ENCODE measurements at regions not wholly inside any gene's neighbourhood (a gene's known extent, or its start where the extent isn't known, plus 50 kb on each side); places are given as distances from the start of the nearest gene placed in this dataset.

GRCh38 chr10:4022473-4022872, 237.5 kb upstream of the KLF6 start:
- no peak for TF ChIP-seq CTCF (IDR thresholded peaks at IDR 0.05)
- no peak overlapping the region for H3K4me3 ChIP-seq (ENCODE audit: low read depth in 1 of 2, low read length in 1 of 2)
- no peaks in the 10 kb centered on the region for H3K4me1 ChIP-seq (ENCODE audit: control insufficient read depth in 1 of 2, insufficient read depth in 1 of 2, low read depth in 1 of 2, low read length in 1 of 2)
- H3K36me3 ChIP-seq: no peaks in the 10 kb centered on the region
- H3K9me3 ChIP-seq: no peaks in the 10 kb centered on the region
- no peaks in the 10 kb centered on the region for H3K27me3 ChIP-seq
- no peak overlapping the region for H3K27ac ChIP-seq

DNA sequence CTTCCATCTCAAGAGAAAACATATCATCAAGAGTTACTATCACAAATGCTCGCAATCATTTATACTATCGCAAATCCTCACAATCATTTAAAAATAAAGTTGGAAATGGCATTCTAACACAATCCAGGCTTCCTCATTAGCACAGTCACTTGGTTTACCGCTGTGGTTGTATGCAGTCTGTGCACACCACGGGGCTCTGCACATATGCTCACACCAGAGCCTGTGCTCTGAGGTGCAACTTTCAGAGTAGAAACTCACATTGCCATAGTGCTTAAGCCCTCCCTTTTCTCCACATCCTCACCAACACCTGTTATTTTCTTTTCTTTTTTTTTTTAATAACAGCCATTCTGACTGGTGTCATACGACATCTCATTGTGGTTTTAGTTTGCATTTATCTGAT, 235.6 kb upstream of the KLF6 start:
- H3K27me3 ChIP-seq: no peaks in the 10 kb centered on the region
- H3K36me3 ChIP-seq: no peaks in the 10 kb centered on the region
- no peak for TF ChIP-seq CTCF (IDR thresholded peaks at IDR 0.05)
- H3K9me3 ChIP-seq: no peaks in the 10 kb centered on the region
- no peaks in the 10 kb centered on the region for H3K4me1 ChIP-seq (ENCODE audit: control insufficient read depth in 1 of 2, insufficient read depth in 1 of 2, low read depth in 1 of 2, low read length in 1 of 2)
- H3K4me3 ChIP-seq (ENCODE audit: low read depth in 1 of 2, low read length in 1 of 2): no peak overlapping the region
- H3K27ac ChIP-seq: no peak overlapping the region

GRCh38 chr10:4018054-4018511, 233.1 kb upstream of the KLF6 start:
- Histone ChIP-seq H3K9me3 (no peaks in the 10 kb centered on the region), H3K27me3 (no peaks in the 10 kb centered on the region), H3K4me3 (ENCODE audit: low read depth in 1 of 2, low read length in 1 of 2) (no peak overlapping the region), H3K4me1 (ENCODE audit: control insufficient read depth in 1 of 2, insufficient read depth in 1 of 2, low read depth in 1 of 2, low read length in 1 of 2) (no peaks in the 10 kb centered on the region), H3K36me3 (no peaks in the 10 kb centered on the region), H3K27ac (no peak overlapping the region)
- no peak for TF ChIP-seq CTCF (IDR thresholded peaks at IDR 0.05)

DNA sequence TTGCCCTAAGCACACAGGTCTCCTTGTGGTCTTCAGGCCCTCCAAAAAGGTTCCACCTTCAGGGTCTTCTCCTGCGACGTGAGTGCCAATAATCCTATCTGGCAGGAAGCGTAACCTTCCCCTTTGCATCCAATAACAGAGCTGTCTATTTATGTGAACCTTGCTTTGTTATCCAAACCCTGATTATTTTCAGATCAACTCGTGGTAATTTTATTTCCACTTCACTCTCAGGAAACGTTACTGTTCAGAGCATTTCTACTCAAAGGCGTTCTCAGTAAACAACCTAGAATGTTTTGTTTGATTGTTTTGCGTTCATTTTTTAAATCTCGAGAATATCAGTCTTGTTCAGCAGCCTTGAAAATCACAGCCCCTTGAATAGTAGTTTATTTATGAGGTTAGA, 232.3 kb upstream of the KLF6 start:
- TF ChIP-seq CTCF (IDR thresholded peaks at IDR 0.05): no peak
- H3K4me1 ChIP-seq (ENCODE audit: control insufficient read depth in 1 of 2, insufficient read depth in 1 of 2, low read depth in 1 of 2, low read length in 1 of 2): no peaks in the 10 kb centered on the region
- no peaks in the 10 kb centered on the region for H3K9me3 ChIP-seq
- H3K27ac ChIP-seq: no peak overlapping the region
- no peaks in the 10 kb centered on the region for H3K36me3 ChIP-seq
- H3K4me3 ChIP-seq (ENCODE audit: low read depth in 1 of 2, low read length in 1 of 2): no peak overlapping the region
- no peaks in the 10 kb centered on the region for H3K27me3 ChIP-seq

DNA sequence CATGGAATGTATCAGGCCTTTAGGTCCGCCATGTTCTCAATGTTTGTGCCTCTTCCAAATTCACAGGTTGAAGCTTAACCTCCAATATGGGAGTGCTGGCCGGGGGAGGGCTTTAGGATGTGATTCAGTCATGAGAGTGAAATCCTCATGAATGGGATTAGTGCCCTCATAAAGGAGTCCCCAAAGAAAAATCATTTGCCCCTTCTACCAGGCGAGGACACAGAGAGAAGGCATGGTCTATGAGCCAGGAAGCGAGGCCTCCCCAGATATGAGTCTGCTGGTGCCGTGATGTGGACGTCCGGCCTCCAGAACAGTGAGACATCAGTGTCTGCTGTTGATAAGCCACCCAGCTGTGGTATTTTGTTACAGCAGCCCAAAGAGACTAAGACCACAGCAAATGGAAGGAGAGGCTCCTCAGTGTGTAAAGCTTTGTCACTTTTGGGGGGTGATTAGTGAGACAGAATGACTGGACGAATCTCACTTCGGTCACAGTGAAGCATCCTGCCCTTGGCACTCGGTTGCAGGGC, 231.3 kb upstream of the KLF6 start:
- H3K9me3 ChIP-seq: no peaks in the 10 kb centered on the region
- no peaks in the 10 kb centered on the region for H3K36me3 ChIP-seq
- H3K27ac ChIP-seq: no peak overlapping the region
- no peaks in the 10 kb centered on the region for H3K27me3 ChIP-seq
- TF ChIP-seq CTCF (IDR thresholded peaks at IDR 0.05): no peak
- no peak overlapping the region for H3K4me3 ChIP-seq (ENCODE audit: low read depth in 1 of 2, low read length in 1 of 2)
- H3K4me1 ChIP-seq (ENCODE audit: control insufficient read depth in 1 of 2, insufficient read depth in 1 of 2, low read depth in 1 of 2, low read length in 1 of 2): no peaks in the 10 kb centered on the region

DNA sequence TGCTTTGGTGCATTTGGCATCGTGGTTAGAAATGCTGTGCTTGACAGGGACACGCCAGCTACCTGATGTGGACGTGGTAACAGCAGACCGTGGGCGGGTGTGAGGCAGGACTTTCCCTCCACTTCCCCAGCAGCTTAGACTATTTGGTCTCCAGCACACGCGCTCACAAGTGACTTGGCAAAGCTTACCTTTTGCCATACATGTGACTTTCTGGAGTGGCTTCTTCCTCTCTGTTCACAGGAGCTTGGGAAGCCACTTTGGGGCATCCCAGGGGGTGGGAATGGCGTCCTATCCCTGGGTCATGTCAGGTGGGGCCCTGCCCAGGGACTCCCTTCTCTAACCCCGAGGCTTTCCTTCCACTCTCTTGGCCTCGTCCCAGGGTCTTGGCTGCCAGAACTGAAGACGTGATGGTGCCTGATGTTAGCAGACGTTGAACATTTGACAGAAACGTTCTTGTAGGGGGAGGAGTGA, 228.7 kb upstream of the KLF6 start:
- Histone ChIP-seq H3K4me3 (ENCODE audit: low read depth in 1 of 2, low read length in 1 of 2) (no peak overlapping the region), H3K27ac (no peak overlapping the region), H3K36me3 (no peaks in the 10 kb centered on the region), H3K4me1 (ENCODE audit: control insufficient read depth in 1 of 2, insufficient read depth in 1 of 2, low read depth in 1 of 2, low read length in 1 of 2) (no peaks in the 10 kb centered on the region), H3K27me3 (no peaks in the 10 kb centered on the region), H3K9me3 (no peaks in the 10 kb centered on the region)
- TF ChIP-seq CTCF (IDR thresholded peaks at IDR 0.05): no peak

All from neutrophil (primary cell).